Activated naive CD8-positive, alpha-beta T cell treated with anti-CD3 and anti-CD28 coated beads for 36 hours (primary cell): ENCODE measurements at regions not wholly inside any gene's neighbourhood (a gene's known extent, or its start where the extent isn't known, plus 50 kb on each side); places are given as distances from the start of the nearest gene placed in this dataset.

Experiments used
- DNase-seq: peaks from one replicate; pipeline ENCODE4 v3.0.0; 2021
- H3K27ac Mint-ChIP-seq: one replicate; pipeline ENCODE4 v1.8.0; 2022; ENCODE audit warnings: mild to moderate bottlenecking, moderate library complexity, mixed read lengths
- H3K27me3 Mint-ChIP-seq: one replicate; pipeline ENCODE4 v1.8.0; 2022; ENCODE audit warnings: mild to moderate bottlenecking, mixed read lengths
- H3K36me3 Mint-ChIP-seq: one replicate; pipeline ENCODE4 v1.8.0; 2021; ENCODE audit warnings: mild to moderate bottlenecking, mixed read lengths
- H3K4me1 Mint-ChIP-seq: one replicate; pipeline ENCODE4 v1.8.0; 2021; ENCODE audit warnings: mixed read lengths
- H3K4me3 Mint-ChIP-seq: one replicate; pipeline ENCODE4 v1.8.0; 2022; ENCODE audit warnings: mild to moderate bottlenecking, moderate library complexity, mixed read lengths
- H3K9me3 Mint-ChIP-seq: one replicate; pipeline ENCODE4 v1.8.0; 2022; ENCODE audit warnings: mixed read lengths

DNA sequence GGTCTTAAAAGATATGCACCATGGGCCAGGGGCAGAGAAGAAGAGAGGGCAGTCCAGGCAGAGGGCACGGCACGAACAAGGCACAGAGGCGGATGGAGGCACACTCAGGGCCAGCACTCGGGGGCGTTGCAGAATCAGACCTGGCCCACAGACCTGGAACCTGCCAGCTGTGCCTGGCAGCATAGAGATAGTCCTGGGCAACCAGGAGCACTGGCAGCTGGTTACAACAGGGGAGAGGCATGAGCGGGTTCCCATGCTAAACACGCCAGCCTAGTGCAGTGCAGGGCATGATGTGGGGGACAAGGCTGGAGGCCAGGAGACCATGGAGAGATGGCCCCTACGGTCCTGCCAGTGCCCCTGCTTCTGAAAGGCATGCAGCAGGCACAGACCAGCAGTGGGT lies 56.9 kb upstream of the RBFOX3 start:
- Mint-ChIP-seq H3K27me3 (peaks cover 61% of the 10 kb centered on the region), H3K4me3 (no peak overlapping the region), H3K4me1 (peaks cover 3% of the 10 kb centered on the region), H3K27ac (no peak overlapping the region), H3K36me3 (no peaks in the 10 kb centered on the region), H3K9me3 (peaks cover 4% of the 10 kb centered on the region)
- no peak for DNase-seq

DNA sequence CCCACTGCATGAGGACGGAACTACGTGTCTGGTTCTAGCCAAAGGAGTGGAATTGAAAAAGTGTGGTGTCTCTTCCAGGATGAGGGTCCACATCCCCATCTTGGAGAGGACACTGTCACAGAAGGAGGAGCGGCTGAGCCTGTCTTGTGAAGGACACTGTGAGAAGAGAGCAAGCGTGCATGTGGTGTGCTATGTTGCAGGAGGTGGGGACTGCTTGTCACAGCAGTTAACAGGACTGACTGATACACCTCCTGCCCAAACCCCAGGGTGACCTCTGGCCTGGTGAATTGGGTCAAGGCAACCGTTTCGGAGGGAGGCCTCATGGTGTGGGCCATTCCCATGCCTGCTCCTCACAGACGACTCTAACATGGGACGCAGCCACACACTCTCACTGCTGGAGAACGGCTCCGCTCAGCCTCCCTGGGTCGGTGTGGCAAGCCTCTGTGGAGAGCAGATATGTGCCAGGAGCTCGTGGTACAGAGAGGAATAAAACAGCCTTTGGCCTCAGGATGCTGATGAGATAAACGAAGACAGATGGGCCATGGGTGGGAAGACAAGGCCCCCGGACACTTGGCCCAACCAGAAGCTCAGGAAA lies 56.4 kb upstream of the RBFOX3 start:
- H3K4me3 Mint-ChIP-seq: no peak overlapping the region
- peaks cover 3% of the 10 kb centered on the region for H3K4me1 Mint-ChIP-seq

DNA sequence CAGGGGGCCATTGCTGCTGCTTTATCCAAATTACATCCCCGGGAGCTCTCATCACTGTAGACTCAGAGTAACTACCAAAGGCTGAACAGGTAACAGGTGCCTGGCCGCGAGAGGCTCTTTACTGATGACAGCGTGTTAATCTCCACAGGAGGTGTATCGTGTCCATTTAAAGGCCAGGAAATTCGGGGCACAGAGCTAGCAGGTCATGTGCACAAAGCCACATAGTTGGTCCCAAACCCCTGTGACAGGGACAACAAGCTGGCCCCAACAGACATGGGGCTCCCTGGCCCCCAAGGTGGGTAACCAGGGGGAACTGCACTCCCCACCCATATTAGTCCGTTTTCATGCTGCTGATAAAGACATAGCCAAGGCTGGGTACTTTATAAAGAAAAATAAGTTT lies 55.3 kb upstream of the RBFOX3 start:
- peaks cover 61% of the 10 kb centered on the region for H3K27me3 Mint-ChIP-seq
- no peak overlapping the region for H3K4me3 Mint-ChIP-seq
- H3K4me1 Mint-ChIP-seq: peaks cover 3% of the 10 kb centered on the region
- H3K27ac Mint-ChIP-seq: no peak overlapping the region
- H3K9me3 Mint-ChIP-seq: peaks cover 2% of the 10 kb centered on the region
- no peak for DNase-seq
- no peaks in the 10 kb centered on the region for H3K36me3 Mint-ChIP-seq

More for the DNA sequence above, 56.4 kb upstream of the RBFOX3 start:
- Mint-ChIP-seq H3K9me3 (peaks cover under 1% of the 10 kb centered on the region), H3K36me3 (no peaks in the 10 kb centered on the region), H3K27me3 (peaks cover 61% of the 10 kb centered on the region), H3K27ac (no peak overlapping the region)
- no peak for DNase-seq

DNA sequence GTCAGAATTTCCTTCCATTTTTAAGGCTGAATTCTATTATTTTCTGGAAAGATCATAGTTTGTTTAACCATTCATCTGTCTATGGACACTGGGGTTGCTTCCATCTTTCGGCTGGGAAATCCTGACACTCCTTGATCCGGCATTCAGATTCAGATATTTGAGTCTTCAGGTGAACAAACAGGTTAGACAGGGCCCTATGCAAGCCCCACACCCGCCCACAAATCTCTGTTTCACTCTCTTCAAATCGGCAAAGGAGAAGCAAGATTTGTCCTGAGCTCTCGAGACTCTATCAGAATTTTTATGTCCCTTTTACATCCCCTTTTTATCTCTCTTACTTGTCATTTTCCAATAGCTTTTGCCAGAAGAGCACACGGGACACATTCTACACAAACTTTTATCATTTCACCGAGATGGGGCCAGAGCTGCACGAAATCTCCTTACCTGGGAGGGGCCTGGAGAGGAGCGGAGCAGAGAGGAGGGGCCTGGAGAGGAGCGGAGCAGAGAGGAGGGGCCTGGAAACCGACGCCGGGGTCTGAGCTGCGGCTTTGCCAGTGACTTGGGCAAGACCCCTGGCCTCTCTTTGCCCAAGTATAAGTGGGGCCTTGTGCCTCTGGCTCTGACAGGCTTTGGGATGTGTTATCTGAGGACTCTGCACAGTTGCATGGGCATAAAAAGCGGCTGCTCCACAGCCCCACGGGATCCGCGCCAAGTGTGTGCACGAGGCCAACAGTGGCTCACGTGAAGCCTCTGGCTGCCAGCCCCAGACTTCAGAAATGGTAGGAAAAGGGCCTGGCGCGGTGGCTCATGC lies 54.3 kb upstream of the RBFOX3 start:
- no peak for DNase-seq
- no peak overlapping the region for H3K27ac Mint-ChIP-seq
- H3K36me3 Mint-ChIP-seq: no peaks in the 10 kb centered on the region
- H3K4me1 Mint-ChIP-seq: peaks cover 3% of the 10 kb centered on the region
- peaks cover 4% of the 10 kb centered on the region for H3K9me3 Mint-ChIP-seq
- H3K27me3 Mint-ChIP-seq: peaks cover 69% of the 10 kb centered on the region
- H3K4me3 Mint-ChIP-seq: no peak overlapping the region

DNA sequence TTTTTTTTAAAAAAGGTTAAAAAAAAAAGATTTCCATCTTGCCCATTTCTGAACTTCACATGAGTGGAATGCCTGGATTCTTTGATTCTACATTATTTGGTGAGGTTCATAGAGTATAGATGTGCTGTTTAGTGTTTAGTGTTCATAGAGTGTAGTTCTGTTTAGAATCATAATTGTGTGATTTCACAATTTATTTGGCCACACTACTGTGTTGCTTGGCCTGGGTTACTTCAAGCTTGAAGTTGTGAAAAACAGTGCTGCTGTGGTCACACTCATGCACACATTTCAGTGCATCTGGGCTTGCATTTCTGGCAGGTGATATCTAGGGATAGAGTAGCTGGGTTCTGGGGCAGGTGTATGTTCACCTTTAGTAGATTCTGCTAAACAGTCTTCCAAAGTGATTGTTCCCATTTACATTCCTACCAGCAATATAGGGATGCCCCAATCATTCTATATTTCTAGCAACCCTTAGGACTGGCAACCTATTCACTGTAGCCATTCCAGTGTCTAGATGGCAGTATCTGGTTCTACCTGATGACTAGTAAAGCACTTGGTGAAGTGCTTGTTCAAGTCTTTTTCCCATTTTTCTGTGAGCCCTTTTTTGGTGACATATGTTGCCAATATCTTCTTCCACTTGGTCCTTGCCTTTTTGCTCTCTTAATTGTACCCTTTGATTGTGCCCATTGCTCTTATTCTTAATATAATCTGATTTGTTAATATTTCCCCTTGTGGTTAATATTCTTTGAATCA lies 50.6 kb upstream of the RBFOX3 start:
- peaks cover 79% of the 10 kb centered on the region for H3K27me3 Mint-ChIP-seq
- peaks cover 4% of the 10 kb centered on the region for H3K9me3 Mint-ChIP-seq
- no peak for DNase-seq

More for the DNA sequence above, 50.6 kb upstream of the RBFOX3 start:
- Mint-ChIP-seq H3K4me3 (no peak overlapping the region), H3K4me1 (peaks cover 5% of the 10 kb centered on the region), H3K36me3 (no peaks in the 10 kb centered on the region), H3K27ac (no peak overlapping the region)
